Astrocyte (in vitro differentiated cells and primary cell): ENCODE measurements at regions not wholly inside any gene's neighbourhood (a gene's known extent, or its start where the extent isn't known, plus 50 kb on each side); places are given as distances from the start of the nearest gene placed in this dataset.

Experiments used
- EZH2 ChIP-seq: IDR thresholded peaks from 2 replicates; pipeline ENCODE4 v1.6.1; 2012; ENCODE audit warnings: mild to moderate bottlenecking, low read length, inconsistent platforms; ENCODE audit not compliant: insufficient read depth
- TF ChIP-seq, protein P1 (sequence below): IDR thresholded peaks from 2 replicates; pipeline ENCODE4 v1.5.1; 2011; ENCODE audit warnings: low read depth, mild to moderate bottlenecking, inconsistent platforms, low read length, moderate library complexity; ENCODE audit not compliant: insufficient read depth

DNA sequence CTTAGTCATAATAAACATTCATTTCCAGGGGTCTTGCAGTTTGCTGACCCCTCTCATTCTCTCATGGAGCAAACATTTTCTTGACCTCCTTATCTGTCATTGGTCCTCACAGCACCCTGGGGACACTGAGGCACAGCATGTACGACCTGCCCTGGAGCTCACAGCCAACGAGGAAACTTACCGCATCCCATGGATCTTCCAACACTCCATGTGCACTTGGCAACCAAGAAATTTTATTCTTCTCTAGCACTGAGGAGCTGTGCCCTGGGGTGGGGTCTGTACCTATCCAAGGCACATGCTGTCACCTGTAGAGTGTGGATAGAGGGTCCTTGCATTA lies 69.4 kb upstream of the IGLL5 start:
- TF ChIP-seq, protein P1, sequence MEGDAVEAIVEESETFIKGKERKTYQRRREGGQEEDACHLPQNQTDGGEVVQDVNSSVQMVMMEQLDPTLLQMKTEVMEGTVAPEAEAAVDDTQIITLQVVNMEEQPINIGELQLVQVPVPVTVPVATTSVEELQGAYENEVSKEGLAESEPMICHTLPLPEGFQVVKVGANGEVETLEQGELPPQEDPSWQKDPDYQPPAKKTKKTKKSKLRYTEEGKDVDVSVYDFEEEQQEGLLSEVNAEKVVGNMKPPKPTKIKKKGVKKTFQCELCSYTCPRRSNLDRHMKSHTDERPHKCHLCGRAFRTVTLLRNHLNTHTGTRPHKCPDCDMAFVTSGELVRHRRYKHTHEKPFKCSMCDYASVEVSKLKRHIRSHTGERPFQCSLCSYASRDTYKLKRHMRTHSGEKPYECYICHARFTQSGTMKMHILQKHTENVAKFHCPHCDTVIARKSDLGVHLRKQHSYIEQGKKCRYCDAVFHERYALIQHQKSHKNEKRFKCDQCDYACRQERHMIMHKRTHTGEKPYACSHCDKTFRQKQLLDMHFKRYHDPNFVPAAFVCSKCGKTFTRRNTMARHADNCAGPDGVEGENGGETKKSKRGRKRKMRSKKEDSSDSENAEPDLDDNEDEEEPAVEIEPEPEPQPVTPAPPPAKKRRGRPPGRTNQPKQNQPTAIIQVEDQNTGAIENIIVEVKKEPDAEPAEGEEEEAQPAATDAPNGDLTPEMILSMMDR: no peak
- TF ChIP-seq EZH2: no peak
